ENCODE measurements at regions not wholly inside any gene's neighbourhood (a gene's known extent, or its start where the extent isn't known, plus 50 kb on each side); places are given as distances from the start of the nearest gene placed in this dataset.

GRCh38 chr5:36787365-36788093, 89.0 kb upstream of the NIPBL start:
- Histone ChIP-seq H3K27ac (no peak overlapping the region), H3K9me3 (no peaks in the 10 kb centered on the region), H3K27me3 (no peaks in the 10 kb centered on the region), H3K4me3 (no peak overlapping the region), H3K36me3 (no peaks in the 10 kb centered on the region), H3K4me1 (no peaks in the 10 kb centered on the region)
- no peak for TF ChIP-seq CTCF (IDR thresholded peaks at IDR 0.05)
- no peak for DNase-seq
- intact Hi-C loops (cut with DNase I; ENCODE audit: low total_unique reads): no loop called here

- DNase-seq: no peak
- H3K4me3 ChIP-seq: no peak overlapping the region
- intact Hi-C loops (cut with DNase I; ENCODE audit: low total_unique reads): no loop called here
- H3K4me1 ChIP-seq: no peaks in the 10 kb centered on the region
- H3K27ac ChIP-seq: no peak overlapping the region
- no peaks in the 10 kb centered on the region for H3K27me3 ChIP-seq
- no peaks in the 10 kb centered on the region for H3K36me3 ChIP-seq
- no peaks in the 10 kb centered on the region for H3K9me3 ChIP-seq
- no peak for TF ChIP-seq CTCF (IDR thresholded peaks at IDR 0.05)
These were observed 85.7 kb upstream of the NIPBL start for GRCh38 chr5:36790847-36791246.

DNA sequence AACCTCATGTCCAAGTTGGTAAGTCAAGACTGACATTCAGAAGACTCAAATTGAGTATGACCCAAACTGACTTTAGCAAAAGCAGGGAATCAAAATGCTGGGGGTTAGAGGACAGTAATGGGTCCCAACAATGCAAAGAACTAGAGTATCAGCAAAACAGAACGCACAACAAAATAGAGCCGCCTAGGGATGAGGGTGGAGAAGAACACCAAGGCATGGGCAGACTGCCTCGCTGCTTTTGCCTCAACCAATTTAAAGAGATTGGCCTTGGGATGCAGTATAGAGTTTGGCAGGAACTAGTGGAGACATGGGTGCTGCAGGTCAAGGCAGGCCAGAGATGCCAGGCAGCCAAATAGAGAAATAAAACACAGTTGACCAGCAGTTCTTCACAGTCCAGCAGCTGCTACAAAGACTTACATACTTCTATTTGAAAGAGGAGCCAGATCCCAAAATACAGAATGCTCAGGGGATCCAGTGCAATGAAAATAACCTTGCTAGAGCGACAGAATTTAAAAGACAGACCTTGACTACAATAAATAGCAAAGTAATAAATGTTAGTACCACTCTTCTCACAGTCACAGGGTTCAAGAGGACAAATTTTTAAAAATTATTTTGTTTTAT, 83.9 kb upstream of the NIPBL start:
- Histone ChIP-seq H3K4me1 (no peaks in the 10 kb centered on the region), H3K36me3 (no peaks in the 10 kb centered on the region), H3K9me3 (no peaks in the 10 kb centered on the region), H3K27ac (no peak overlapping the region), H3K4me3 (no peak overlapping the region), H3K27me3 (no peaks in the 10 kb centered on the region)
- TF ChIP-seq CTCF (IDR thresholded peaks at IDR 0.05): no peak
- no peak for DNase-seq
- intact Hi-C loops (cut with DNase I; ENCODE audit: low total_unique reads): no loop called here

- H3K4me3 ChIP-seq: no peak overlapping the region
- no peak for DNase-seq
- no peak for TF ChIP-seq CTCF (IDR thresholded peaks at IDR 0.05)
- H3K36me3 ChIP-seq: no peaks in the 10 kb centered on the region
- no peaks in the 10 kb centered on the region for H3K27me3 ChIP-seq
- no peaks in the 10 kb centered on the region for H3K9me3 ChIP-seq
- no peak overlapping the region for H3K27ac ChIP-seq
- intact Hi-C loops (cut with DNase I; ENCODE audit: low total_unique reads): no loop called here
- H3K4me1 ChIP-seq: no peaks in the 10 kb centered on the region
These were observed 81.2 kb upstream of the NIPBL start for GRCh38 chr5:36795366-36795765.

DNA sequence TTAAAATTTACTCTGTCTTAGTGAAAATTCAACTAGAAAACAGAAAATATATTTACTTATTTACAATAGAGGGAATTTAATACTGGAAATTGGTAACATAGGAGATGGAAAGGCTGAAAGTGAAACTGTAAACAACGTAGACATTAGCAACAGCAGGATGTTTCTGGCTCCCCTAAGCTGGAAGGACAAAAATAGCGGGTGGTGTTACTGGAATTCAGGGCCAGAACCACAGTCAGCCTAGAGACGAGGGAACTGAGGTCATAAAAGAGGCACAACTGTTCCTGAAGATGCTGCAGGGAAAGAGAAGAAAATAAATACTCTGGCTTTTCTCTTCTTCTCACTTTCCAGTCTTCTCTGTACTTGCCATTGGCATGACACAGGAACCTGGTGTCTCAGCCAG, 80.4 kb upstream of the NIPBL start:
- Histone ChIP-seq H3K27me3 (no peaks in the 10 kb centered on the region), H3K27ac (no peak overlapping the region), H3K9me3 (no peaks in the 10 kb centered on the region), H3K4me1 (no peaks in the 10 kb centered on the region), H3K36me3 (no peaks in the 10 kb centered on the region), H3K4me3 (no peak overlapping the region)
- DNase-seq: no peak
- intact Hi-C loops (cut with DNase I; ENCODE audit: low total_unique reads): no loop called here
- TF ChIP-seq CTCF (IDR thresholded peaks at IDR 0.05): no peak

All from tibial artery (tissue), 4 donors.